Stimulated activated CD4-positive, alpha-beta T cell treated with anti-CD3 and anti-CD28 coated beads, Interleukin-1b, Interleukin-23, amount 100 ng/mL, for 4 hours (primary cell): ENCODE measurements at regions not wholly inside any gene's neighbourhood (a gene's known extent, or its start where the extent isn't known, plus 50 kb on each side); places are given as distances from the start of the nearest gene placed in this dataset.

Source experiments
- DNase-seq, 2 donors: peaks; one replicate each; pipeline ENCODE4 v3.0.0-alpha.2; 2020; ENCODE audit warnings: low read depth in 2 of 2

DNA sequence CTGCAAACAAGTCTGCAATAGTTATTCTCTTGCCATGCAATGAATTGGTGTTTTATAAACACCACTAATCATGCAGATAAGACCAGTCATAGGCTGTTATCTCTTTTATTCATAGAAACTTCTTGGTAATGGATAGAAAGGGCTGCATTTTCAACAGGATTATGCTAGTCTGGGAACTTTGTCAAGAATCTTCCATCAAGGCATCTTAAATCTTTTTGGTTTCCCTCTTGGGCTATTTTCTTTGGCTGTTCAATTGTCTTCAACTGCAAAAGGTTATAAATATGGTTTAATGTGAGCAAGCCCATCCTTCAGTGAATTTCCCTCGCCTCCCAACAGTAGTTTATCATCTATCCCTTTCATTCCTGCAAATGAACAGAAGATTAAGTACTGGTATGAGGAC is 59.0 kb upstream of the MINAR1 start:
- DNase-seq = no peak

DNA sequence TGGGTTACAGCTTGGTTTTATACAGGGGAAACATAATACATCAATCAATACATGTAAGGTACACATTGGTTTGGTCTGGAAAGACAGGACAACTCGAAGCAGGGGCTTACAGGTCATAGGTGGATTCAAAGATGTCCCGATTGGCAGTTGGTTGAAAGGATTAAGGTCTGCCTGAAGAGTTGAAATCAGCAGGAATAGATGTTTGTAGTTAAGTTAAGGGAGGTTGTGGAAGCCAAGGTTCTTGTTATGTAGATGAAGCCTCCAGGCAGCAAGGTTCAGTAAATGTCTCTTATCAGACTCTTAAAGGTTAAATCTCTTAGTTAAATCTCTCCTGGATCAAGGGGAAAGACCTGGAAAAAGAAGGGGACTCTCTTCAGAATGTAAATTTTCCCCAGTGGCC is 58.4 kb upstream of the MINAR1 start:
- no peak for DNase-seq

- no peak for DNase-seq
Observed at GRCh38 chr15:79376383-79376782, 55.8 kb upstream of the MINAR1 start.

DNA sequence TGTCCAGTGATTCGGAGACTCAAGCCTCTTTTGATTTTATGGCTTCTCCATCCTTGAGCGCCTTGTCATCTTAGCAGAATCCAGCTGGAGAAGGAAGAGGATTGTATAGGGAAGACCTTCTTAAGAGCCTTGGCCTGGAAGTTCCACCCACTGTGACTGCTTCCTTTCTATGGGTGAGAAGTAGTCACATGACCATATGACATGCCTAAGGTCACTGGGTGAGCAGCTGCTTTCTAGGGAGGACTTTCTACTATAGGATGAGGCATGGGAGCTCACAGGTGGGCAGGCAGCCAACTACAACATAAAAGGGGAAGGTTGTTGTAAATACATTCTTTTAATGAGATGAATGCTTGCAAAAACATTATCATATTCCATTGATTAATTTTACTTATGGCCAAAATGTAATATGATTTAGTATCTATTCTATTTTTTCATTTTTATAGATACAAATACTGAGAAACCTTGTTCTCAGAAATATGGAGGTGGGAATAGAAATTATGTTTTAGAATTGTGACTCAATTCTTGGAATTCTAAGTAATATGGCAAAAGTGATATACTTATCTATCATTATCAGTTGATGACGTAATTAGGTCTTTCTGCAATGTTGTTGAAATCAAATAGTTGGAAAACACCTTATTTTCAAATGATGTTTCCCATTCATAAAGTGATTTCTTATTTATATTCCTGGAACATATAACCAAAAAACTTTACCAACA is 53.6 kb upstream of the MINAR1 start:
- DNase-seq = no peak

GRCh38 chr15:79380755-79381497 is 51.2 kb upstream of the MINAR1 start:
- peak; percentile 71 to 76 for DNase-seq

DNA sequence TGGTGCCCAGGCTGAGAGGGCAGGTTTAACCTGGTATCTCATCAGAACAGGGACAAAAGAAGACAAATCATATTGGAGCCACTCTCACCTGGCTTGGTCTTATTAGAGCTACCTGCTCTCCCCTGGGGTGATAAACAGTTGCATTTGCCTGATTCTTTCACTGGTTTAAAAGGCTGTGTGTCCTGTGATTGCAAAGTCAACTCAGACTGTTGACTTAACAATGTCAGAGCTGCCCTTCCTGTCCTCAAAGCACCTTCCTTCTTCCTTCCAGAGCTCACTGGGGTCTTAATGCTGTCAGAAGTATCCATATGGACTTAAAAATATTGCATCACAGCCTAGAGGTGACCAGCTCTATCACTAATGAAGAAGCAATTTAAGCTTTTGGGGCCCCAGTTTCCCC is 50.5 kb upstream of the MINAR1 start:
- no peak for DNase-seq
